OCI-LY3 (cell line): ENCODE measurements at regions not wholly inside any gene's neighbourhood (a gene's known extent, or its start where the extent isn't known, plus 50 kb on each side); places are given as distances from the start of the nearest gene placed in this dataset.

ENCODE experiments used
- EZH2phosphoT487 ChIP-seq: fragments of 200-600 bp; shearing (Covaris generic); IDR thresholded peaks from 2 replicates; pipeline ENCODE4 v1.6.1; 2018; ENCODE audit warnings: antibody characterized with exemption, mixed run types, low read depth
- TF ChIP-seq, protein P1 (sequence below): fragments of 200-600, 300-600 bp; sonication (generic); IDR thresholded peaks from 2 replicates; pipeline ENCODE4 v1.5.1; 2014; ENCODE audit warnings: antibody characterized with exemption, low read length, low read depth

DNA sequence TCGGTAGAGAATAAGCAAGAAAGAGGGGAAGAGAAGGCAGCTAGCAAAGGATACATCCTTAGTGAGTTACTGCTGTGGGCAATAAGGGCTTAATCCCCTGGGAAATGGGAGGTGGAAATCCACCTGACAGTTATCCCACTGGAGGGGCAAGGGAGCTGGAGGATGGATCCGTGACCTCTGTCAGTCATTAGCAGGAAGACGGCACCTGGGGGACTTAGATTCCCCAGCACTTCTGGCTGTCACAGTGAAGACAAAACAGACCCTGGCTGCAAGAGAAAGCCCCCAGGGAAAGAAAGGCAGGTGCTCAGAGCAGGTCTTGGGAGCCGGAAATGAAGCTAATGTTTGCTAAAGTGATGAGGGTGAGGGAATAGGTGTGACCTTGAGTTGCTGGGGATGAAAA, 70.4 kb upstream of the MRI1 start:
- TF ChIP-seq, protein P1, sequence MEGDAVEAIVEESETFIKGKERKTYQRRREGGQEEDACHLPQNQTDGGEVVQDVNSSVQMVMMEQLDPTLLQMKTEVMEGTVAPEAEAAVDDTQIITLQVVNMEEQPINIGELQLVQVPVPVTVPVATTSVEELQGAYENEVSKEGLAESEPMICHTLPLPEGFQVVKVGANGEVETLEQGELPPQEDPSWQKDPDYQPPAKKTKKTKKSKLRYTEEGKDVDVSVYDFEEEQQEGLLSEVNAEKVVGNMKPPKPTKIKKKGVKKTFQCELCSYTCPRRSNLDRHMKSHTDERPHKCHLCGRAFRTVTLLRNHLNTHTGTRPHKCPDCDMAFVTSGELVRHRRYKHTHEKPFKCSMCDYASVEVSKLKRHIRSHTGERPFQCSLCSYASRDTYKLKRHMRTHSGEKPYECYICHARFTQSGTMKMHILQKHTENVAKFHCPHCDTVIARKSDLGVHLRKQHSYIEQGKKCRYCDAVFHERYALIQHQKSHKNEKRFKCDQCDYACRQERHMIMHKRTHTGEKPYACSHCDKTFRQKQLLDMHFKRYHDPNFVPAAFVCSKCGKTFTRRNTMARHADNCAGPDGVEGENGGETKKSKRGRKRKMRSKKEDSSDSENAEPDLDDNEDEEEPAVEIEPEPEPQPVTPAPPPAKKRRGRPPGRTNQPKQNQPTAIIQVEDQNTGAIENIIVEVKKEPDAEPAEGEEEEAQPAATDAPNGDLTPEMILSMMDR = no peak
- TF ChIP-seq EZH2phosphoT487 = no peak
